ENCODE measurements at regions not wholly inside any gene's neighbourhood (a gene's known extent, or its start where the extent isn't known, plus 50 kb on each side); places are given as distances from the start of the nearest gene placed in this dataset.

DNA sequence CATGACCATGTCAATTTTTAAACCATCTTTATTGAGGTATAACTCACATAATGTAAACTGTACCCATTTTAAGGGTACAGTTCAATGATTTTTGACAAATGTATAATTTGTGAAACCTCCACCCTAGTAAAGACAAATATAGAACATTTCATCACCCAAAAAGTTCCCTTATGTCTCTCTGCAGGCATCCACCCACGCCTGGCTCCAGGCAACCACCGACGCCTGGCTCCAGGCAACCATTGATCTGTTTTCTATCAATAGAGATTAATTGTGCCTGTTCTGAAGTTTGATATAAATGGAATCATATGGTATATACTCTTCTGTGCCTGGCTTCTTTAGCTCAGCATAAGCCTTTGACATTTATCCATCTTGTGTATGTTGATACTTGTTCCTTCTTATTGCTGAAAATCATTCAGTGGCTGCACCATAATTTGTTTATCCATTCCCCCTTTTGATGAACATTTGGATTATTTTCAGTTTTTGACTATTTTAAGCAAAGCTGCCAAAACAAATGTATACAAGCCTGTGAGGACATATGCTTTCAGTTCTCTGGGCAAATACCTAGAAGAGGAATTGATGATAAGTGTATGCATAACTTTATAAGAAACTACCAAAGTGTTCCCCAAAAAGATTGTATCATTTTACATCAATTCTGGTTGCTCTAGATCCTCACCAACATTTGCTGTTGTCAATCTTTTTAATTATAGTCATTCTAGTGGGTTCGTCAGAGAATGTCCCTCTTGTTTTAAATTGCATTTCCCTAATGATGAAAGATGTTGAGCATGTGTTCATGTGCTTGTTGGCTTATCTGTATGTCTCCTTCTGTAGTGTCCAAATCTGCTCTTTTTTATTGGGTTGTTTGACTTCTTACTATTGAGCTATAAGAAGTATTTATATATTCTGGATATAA, 55.7 kb upstream of the HECTD2 start:
- 95% methylated on average over 4 of the region's 4 CpGs for WGBS, 2 donors
- no peaks in the 10 kb centered on the region for H3K27me3 ChIP-seq (ENCODE audit: control insufficient read depth in 3 of 3, insufficient read depth in 3 of 3, low read length in 2 of 3)
- H3K9ac ChIP-seq (ENCODE audit: insufficient read depth in 1 of 2, low read length in 2 of 2): no peak overlapping the region
- no peak overlapping the region for H3K4me3 ChIP-seq
- H3K4me1 ChIP-seq (ENCODE audit: control insufficient read depth in 5 of 5, insufficient read depth in 5 of 5, low read length in 5 of 5): peaks cover 0 to 5% (median 0%) of the 10 kb centered on the region in 5 donors
- DNase-seq (no peak), ATAC-seq (ENCODE audit: insufficient read depth, low FRiP score) (no peak)
- H3K9me3 ChIP-seq (ENCODE audit: control insufficient read depth in 4 of 4, insufficient read depth in 3 of 4, low read length in 3 of 4): no peaks in the 10 kb centered on the region
- TF ChIP-seq, protein P1, sequence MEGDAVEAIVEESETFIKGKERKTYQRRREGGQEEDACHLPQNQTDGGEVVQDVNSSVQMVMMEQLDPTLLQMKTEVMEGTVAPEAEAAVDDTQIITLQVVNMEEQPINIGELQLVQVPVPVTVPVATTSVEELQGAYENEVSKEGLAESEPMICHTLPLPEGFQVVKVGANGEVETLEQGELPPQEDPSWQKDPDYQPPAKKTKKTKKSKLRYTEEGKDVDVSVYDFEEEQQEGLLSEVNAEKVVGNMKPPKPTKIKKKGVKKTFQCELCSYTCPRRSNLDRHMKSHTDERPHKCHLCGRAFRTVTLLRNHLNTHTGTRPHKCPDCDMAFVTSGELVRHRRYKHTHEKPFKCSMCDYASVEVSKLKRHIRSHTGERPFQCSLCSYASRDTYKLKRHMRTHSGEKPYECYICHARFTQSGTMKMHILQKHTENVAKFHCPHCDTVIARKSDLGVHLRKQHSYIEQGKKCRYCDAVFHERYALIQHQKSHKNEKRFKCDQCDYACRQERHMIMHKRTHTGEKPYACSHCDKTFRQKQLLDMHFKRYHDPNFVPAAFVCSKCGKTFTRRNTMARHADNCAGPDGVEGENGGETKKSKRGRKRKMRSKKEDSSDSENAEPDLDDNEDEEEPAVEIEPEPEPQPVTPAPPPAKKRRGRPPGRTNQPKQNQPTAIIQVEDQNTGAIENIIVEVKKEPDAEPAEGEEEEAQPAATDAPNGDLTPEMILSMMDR (IDR thresholded peaks at IDR 0.05; ENCODE audit: control extremely low read depth, extremely low read depth): no peak
- no peaks in the 10 kb centered on the region for H3K36me3 ChIP-seq (ENCODE audit: control insufficient read depth in 4 of 4, insufficient read depth in 4 of 4, low read length in 4 of 4)
- H3K27ac ChIP-seq (ENCODE audit: low read depth in 1 of 2, low read length in 1 of 2): no peak overlapping the region

- no peak for DNase-seq
Observed at GRCh38 chr10:91355998-91356397, 54.1 kb upstream of the HECTD2 start.

DNA sequence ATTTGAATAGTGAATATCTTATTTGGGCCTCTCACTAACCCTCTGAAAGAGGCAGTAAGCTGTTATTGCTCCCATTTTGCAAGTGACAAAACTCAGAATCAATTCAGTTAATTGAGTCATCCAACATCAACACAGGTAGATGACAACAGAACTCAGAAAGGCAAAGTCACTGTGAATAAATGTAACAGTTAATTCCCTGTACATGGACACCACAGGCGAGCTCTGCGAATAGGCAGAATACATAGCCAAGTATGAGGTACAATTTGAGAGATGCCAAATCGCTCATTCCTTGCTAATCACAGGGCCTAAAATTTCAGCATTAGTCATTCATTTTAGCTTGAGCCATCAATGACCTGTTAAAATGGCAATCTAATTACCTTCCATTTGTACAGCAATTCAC, 52.6 kb upstream of the HECTD2 start:
- Histone ChIP-seq H3K9me3 (ENCODE audit: control insufficient read depth in 4 of 4, insufficient read depth in 3 of 4, low read length in 3 of 4) (no peaks in the 10 kb centered on the region), H3K36me3 (ENCODE audit: control insufficient read depth in 4 of 4, insufficient read depth in 4 of 4, low read length in 4 of 4) (no peaks in the 10 kb centered on the region), H3K4me3 (no peak overlapping the region), H3K27me3 (ENCODE audit: control insufficient read depth in 3 of 3, insufficient read depth in 3 of 3, low read length in 2 of 3) (no peaks in the 10 kb centered on the region), H3K27ac (ENCODE audit: low read depth in 1 of 2, low read length in 1 of 2) (no peak overlapping the region), H3K4me1 (ENCODE audit: control insufficient read depth in 5 of 5, insufficient read depth in 5 of 5, low read length in 5 of 5) (no peaks in the 10 kb centered on the region), H3K9ac (ENCODE audit: insufficient read depth in 1 of 2, low read length in 2 of 2) (no peak overlapping the region)
- DNase-seq: no peak
- TF ChIP-seq, protein P1 (IDR thresholded peaks at IDR 0.05; ENCODE audit: control extremely low read depth, extremely low read depth): no peak
- no peak for ATAC-seq (ENCODE audit: insufficient read depth, low FRiP score)
- 93 to 96% methylated on average over 3 of the region's 3 CpGs for WGBS, 2 donors

More at GRCh38 chr10:91355998-91356397, 54.1 kb upstream of the HECTD2 start:
- Histone ChIP-seq H3K27ac (ENCODE audit: low read depth in 1 of 2, low read length in 1 of 2) (no peak overlapping the region), H3K27me3 (ENCODE audit: control insufficient read depth in 3 of 3, insufficient read depth in 3 of 3, low read length in 2 of 3) (no peaks in the 10 kb centered on the region), H3K9ac (ENCODE audit: insufficient read depth in 1 of 2, low read length in 2 of 2) (no peak overlapping the region), H3K9me3 (ENCODE audit: control insufficient read depth in 4 of 4, insufficient read depth in 3 of 4, low read length in 3 of 4) (no peaks in the 10 kb centered on the region), H3K4me1 (ENCODE audit: control insufficient read depth in 5 of 5, insufficient read depth in 5 of 5, low read length in 5 of 5) (no peaks in the 10 kb centered on the region), H3K4me3 (no peak overlapping the region), H3K36me3 (ENCODE audit: control insufficient read depth in 4 of 4, insufficient read depth in 4 of 4, low read length in 4 of 4) (no peaks in the 10 kb centered on the region)
- TF ChIP-seq, protein P1 (IDR thresholded peaks at IDR 0.05; ENCODE audit: control extremely low read depth, extremely low read depth): no peak
- WGBS, 2 donors: 92 to 95% methylated on average over 3 of the region's 3 CpGs
- no peak for ATAC-seq (ENCODE audit: insufficient read depth, low FRiP score)
